ENCODE measurements at regions not wholly inside any gene's neighbourhood (a gene's known extent, or its start where the extent isn't known, plus 50 kb on each side); places are given as distances from the start of the nearest gene placed in this dataset.

- TF ChIP-seq PKNOX1 (IDR thresholded peaks at IDR 0.05): no peak
- no peak for TF ChIP-seq BHLHE40 (IDR thresholded peaks at IDR 0.05; ENCODE audit: borderline replicate concordance)
- no peak for TF ChIP-seq ARNT (IDR thresholded peaks at IDR 0.05)
- no peak for TF ChIP-seq FOXK2 (IDR thresholded peaks at IDR 0.05)
- no peak for TF ChIP-seq FOXM1 (IDR thresholded peaks at IDR 0.05; ENCODE audit: borderline replicate concordance)
- no peak for TF ChIP-seq CTBP1 (IDR thresholded peaks at IDR 0.05; ENCODE audit: borderline replicate concordance)
- TF ChIP-seq LEF1 (IDR thresholded peaks at IDR 0.05; ENCODE audit: borderline replicate concordance): no peak
Measured at GRCh38 chr10:5310914-5311313, 53.9 kb upstream of the UCN3 start.
